ENCODE measurements at regions not wholly inside any gene's neighbourhood (a gene's known extent, or its start where the extent isn't known, plus 50 kb on each side); places are given as distances from the start of the nearest gene placed in this dataset.
"Not testable (repeated sequence)": the region's sequence is repeated elsewhere in the genome, so short reads cannot be mapped to it uniquely, and the experiment has no call there.

GRCh38 chr13:49859560-49859959 lies 67.1 kb upstream of the KPNA3 start:
- peak; percentile 82 for DNase-seq (ENCODE audit: low read depth)

GRCh38 chr13:49858178-49858856 lies 65.8 kb upstream of the KPNA3 start:
- peak; percentile 99 for DNase-seq (ENCODE audit: low read depth)

DNA sequence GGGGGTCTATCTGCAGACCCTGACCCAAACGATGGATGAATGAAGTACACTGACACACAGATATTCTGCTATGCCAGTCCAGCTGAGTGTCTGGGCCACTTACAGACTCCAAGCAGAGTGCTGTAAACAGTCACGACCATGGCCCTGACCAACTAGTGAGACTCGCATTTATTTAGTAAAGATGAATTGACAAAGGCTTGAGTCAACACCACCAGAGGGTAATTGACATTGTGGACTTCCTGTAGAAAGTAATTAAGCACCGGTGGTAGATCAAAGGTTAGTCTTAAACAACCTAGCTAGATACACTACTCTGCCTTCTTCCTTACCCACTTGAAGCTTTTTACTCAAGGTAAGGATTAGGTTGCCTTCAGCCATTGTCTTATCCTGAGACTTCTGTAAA lies 63.4 kb upstream of the KPNA3 start:
- no peak for DNase-seq (ENCODE audit: low read depth)

DNA sequence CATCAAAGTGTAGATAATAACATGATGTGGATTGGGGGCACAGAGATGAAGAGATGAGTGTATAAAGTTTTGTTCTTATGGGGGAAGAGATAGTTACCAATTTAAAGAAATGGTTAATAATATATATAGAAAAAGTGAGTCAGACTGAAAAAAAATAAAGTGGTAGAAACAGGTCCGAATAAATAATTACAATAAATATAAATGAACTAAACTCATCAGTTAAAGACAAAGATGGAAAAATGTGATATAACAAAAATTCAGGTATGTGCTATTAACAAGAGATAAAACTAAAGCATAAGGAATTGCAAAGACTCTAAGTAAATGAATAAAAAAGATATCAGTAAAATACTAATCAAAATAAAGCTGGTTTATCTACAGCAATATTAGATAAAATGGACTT lies 61.1 kb upstream of the KPNA3 start:
- no peak for DNase-seq (ENCODE audit: low read depth)

DNA sequence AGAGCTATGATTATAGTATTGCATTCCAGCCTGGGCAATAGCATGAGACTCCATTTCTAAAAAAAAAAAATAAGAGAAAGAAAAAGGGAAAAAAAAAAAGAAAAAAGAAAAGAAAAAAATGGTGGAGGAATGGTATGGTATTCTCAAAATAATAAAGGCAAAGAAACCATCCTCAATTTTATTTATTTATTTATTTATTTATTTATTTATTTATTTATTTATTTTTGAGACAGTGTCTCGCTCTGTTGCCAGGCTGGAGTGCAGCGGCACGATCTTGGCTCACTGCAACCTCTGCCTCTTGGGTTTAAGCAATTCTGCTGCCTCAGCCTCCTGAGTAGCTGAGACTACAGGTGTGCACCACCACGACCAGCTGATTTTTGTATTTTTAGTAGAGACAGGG lies 60.0 kb upstream of the KPNA3 start:
- DNase-seq (ENCODE audit: low read depth) = not testable (repeated sequence)

GRCh38 chr13:49844181-49844580 lies 51.7 kb upstream of the KPNA3 start:
- no peak for DNase-seq (ENCODE audit: low read depth)
